ENCODE measurements at regions not wholly inside any gene's neighbourhood (a gene's known extent, or its start where the extent isn't known, plus 50 kb on each side); places are given as distances from the start of the nearest gene placed in this dataset.

- peaks cover 3% of the 10 kb centered on the region; the same call in 1 of the 2 replicates for H3K36me3 ChIP-seq (replicated peaks; ENCODE audit: control insufficient read depth, insufficient read depth, low read length)
- no peaks in the 10 kb centered on the region for H3K27me3 ChIP-seq (ENCODE audit: control insufficient read depth, insufficient read depth, low read length)
- DNase-seq: no peak
- H3K4me3 ChIP-seq (ENCODE audit: insufficient read depth, low read depth, low read length): no peak overlapping the region
Measured at GRCh38 chr4:181976764-181977163, 266.4 kb upstream of the TENM3 start.

GRCh38 chr4:181982437-181982836 lies 260.8 kb upstream of the TENM3 start:
- Histone ChIP-seq H3K36me3 (replicated peaks; ENCODE audit: control insufficient read depth, insufficient read depth, low read length) (peaks cover 3% of the 10 kb centered on the region; the same call in 1 of the 2 replicates), H3K27me3 (ENCODE audit: control insufficient read depth, insufficient read depth, low read length) (no peaks in the 10 kb centered on the region), H3K4me3 (ENCODE audit: insufficient read depth, low read depth, low read length) (no peak overlapping the region)
- DNase-seq: no peak

GRCh38 chr4:181982856-181983255 lies 260.3 kb upstream of the TENM3 start:
- H3K4me3 ChIP-seq (ENCODE audit: insufficient read depth, low read depth, low read length): no peak overlapping the region
- peaks cover 3% of the 10 kb centered on the region; the same call in 1 of the 2 replicates for H3K36me3 ChIP-seq (replicated peaks; ENCODE audit: control insufficient read depth, insufficient read depth, low read length)
- DNase-seq: no peak
- no peaks in the 10 kb centered on the region for H3K27me3 ChIP-seq (ENCODE audit: control insufficient read depth, insufficient read depth, low read length)

GRCh38 chr4:181987392-181987791 lies 255.8 kb upstream of the TENM3 start:
- no peak for DNase-seq
- H3K36me3 ChIP-seq (replicated peaks; ENCODE audit: control insufficient read depth, insufficient read depth, low read length): no peaks in the 10 kb centered on the region
- no peaks in the 10 kb centered on the region for H3K27me3 ChIP-seq (ENCODE audit: control insufficient read depth, insufficient read depth, low read length)
- no peak overlapping the region for H3K4me3 ChIP-seq (ENCODE audit: insufficient read depth, low read depth, low read length)

GRCh38 chr4:181989071-181989470 lies 254.1 kb upstream of the TENM3 start:
- H3K27me3 ChIP-seq (ENCODE audit: control insufficient read depth, insufficient read depth, low read length): no peaks in the 10 kb centered on the region
- no peaks in the 10 kb centered on the region for H3K36me3 ChIP-seq (replicated peaks; ENCODE audit: control insufficient read depth, insufficient read depth, low read length)

GRCh38 chr4:181991369-181992108 lies 251.7 kb upstream of the TENM3 start:
- Histone ChIP-seq H3K4me3 (ENCODE audit: insufficient read depth, low read depth, low read length) (no peak overlapping the region), H3K27me3 (ENCODE audit: control insufficient read depth, insufficient read depth, low read length) (no peaks in the 10 kb centered on the region), H3K36me3 (replicated peaks; ENCODE audit: control insufficient read depth, insufficient read depth, low read length) (no peaks in the 10 kb centered on the region)
- no peak for DNase-seq

More at GRCh38 chr4:181989071-181989470, 254.1 kb upstream of the TENM3 start:
- H3K4me3 ChIP-seq (ENCODE audit: insufficient read depth, low read depth, low read length): no peak overlapping the region
- DNase-seq: no peak

GRCh38 chr4:181998398-181999295 lies 244.6 kb upstream of the TENM3 start:
- DNase-seq: no peak
- Histone ChIP-seq H3K4me3 (ENCODE audit: insufficient read depth, low read depth, low read length) (no peak overlapping the region), H3K36me3 (replicated peaks; ENCODE audit: control insufficient read depth, insufficient read depth, low read length) (no peaks in the 10 kb centered on the region), H3K27me3 (ENCODE audit: control insufficient read depth, insufficient read depth, low read length) (no peaks in the 10 kb centered on the region)

- H3K27me3 ChIP-seq (ENCODE audit: control insufficient read depth, insufficient read depth, low read length): no peaks in the 10 kb centered on the region
Measured at GRCh38 chr4:182000077-182000476, 243.1 kb upstream of the TENM3 start.

GRCh38 chr4:182010876-182011275 lies 232.3 kb upstream of the TENM3 start:
- Histone ChIP-seq H3K4me3 (ENCODE audit: insufficient read depth, low read depth, low read length) (no peak overlapping the region), H3K36me3 (replicated peaks; ENCODE audit: control insufficient read depth, insufficient read depth, low read length) (no peaks in the 10 kb centered on the region; the same call in 1 of the 2 replicates), H3K27me3 (ENCODE audit: control insufficient read depth, insufficient read depth, low read length) (no peaks in the 10 kb centered on the region)
- DNase-seq: no peak

More at GRCh38 chr4:182000077-182000476, 243.1 kb upstream of the TENM3 start:
- Histone ChIP-seq H3K36me3 (replicated peaks; ENCODE audit: control insufficient read depth, insufficient read depth, low read length) (no peaks in the 10 kb centered on the region), H3K4me3 (ENCODE audit: insufficient read depth, low read depth, low read length) (no peak overlapping the region)
- no peak for DNase-seq

GRCh38 chr4:182014164-182014563 lies 229.0 kb upstream of the TENM3 start:
- Histone ChIP-seq H3K27me3 (ENCODE audit: control insufficient read depth, insufficient read depth, low read length) (no peaks in the 10 kb centered on the region), H3K4me3 (ENCODE audit: insufficient read depth, low read depth, low read length) (no peak overlapping the region), H3K36me3 (replicated peaks; ENCODE audit: control insufficient read depth, insufficient read depth, low read length) (no peaks in the 10 kb centered on the region; the same call in 1 of the 2 replicates)
- DNase-seq: no peak

- H3K4me3 ChIP-seq (ENCODE audit: insufficient read depth, low read depth, low read length): no peak overlapping the region
- H3K27me3 ChIP-seq (ENCODE audit: control insufficient read depth, insufficient read depth, low read length): no peaks in the 10 kb centered on the region
- DNase-seq: no peak
- H3K36me3 ChIP-seq (replicated peaks; ENCODE audit: control insufficient read depth, insufficient read depth, low read length): no peaks in the 10 kb centered on the region; the same call in 1 of the 2 replicates
Measured at GRCh38 chr4:182015014-182015413, 228.2 kb upstream of the TENM3 start.

- Histone ChIP-seq H3K27me3 (ENCODE audit: control insufficient read depth, insufficient read depth, low read length) (no peaks in the 10 kb centered on the region), H3K4me3 (ENCODE audit: insufficient read depth, low read depth, low read length) (no peak overlapping the region), H3K36me3 (replicated peaks; ENCODE audit: control insufficient read depth, insufficient read depth, low read length) (no peaks in the 10 kb centered on the region; the same call in 1 of the 2 replicates)
- no peak for DNase-seq
Measured at GRCh38 chr4:182015893-182016292, 227.3 kb upstream of the TENM3 start.

- DNase-seq: peak; percentile 16
- Histone ChIP-seq H3K36me3 (replicated peaks; ENCODE audit: control insufficient read depth, insufficient read depth, low read length) (no peaks in the 10 kb centered on the region; the same call in 1 of the 2 replicates), H3K4me3 (ENCODE audit: insufficient read depth, low read depth, low read length) (no peak overlapping the region), H3K27me3 (ENCODE audit: control insufficient read depth, insufficient read depth, low read length) (no peaks in the 10 kb centered on the region)
Measured at GRCh38 chr4:182017038-182017437, 226.2 kb upstream of the TENM3 start.

GRCh38 chr4:182018691-182019090 lies 224.5 kb upstream of the TENM3 start:
- DNase-seq: no peak
- Histone ChIP-seq H3K36me3 (replicated peaks; ENCODE audit: control insufficient read depth, insufficient read depth, low read length) (no peaks in the 10 kb centered on the region), H3K4me3 (ENCODE audit: insufficient read depth, low read depth, low read length) (no peak overlapping the region), H3K27me3 (ENCODE audit: control insufficient read depth, insufficient read depth, low read length) (no peaks in the 10 kb centered on the region)

All from H7 (cell line).